GM23338 (cell line): ENCODE measurements at regions not wholly inside any gene's neighbourhood (a gene's known extent, or its start where the extent isn't known, plus 50 kb on each side); places are given as distances from the start of the nearest gene placed in this dataset.

Experiments
- ATAC-seq: fragments of 200-7000 bp; cut with Tn5 transposase; 3 replicates; pipeline ENCODE4 v1.9.1; 2020
- DNase-seq: peaks from one replicate; pipeline ENCODE4 v3.0.0-alpha.2; 2015; ENCODE audit warnings: low spot score
- H2AFZ ChIP-seq: fragments of 200-600 bp; sonication (generic); 2 replicates; pipeline ENCODE4 v1.8.0; 2016; ENCODE audit warnings: antibody characterized with exemption, mild to moderate bottlenecking, moderate library complexity
- H3F3A ChIP-seq: fragments of 200-600 bp; sonication (generic); replicated peaks from 2 replicates; pipeline ENCODE4 v1.8.0; 2017; ENCODE audit warnings: antibody characterized with exemption, mixed run types, low read depth
- H3K27ac ChIP-seq: fragments of 200-600 bp; sonication (generic); 2 replicates; pipeline ENCODE4 v1.6.1; 2016; ENCODE audit warnings: low read depth
- H3K27me3 ChIP-seq: fragments of 200-600 bp; sonication (generic); 2 replicates; pipeline ENCODE4 v1.8.0; 2016; ENCODE audit warnings: mild to moderate bottlenecking, mixed run types, moderate library complexity; ENCODE audit not compliant: insufficient read depth
- H3K36me3 ChIP-seq: fragments of 200-600 bp; sonication (generic); 2 replicates; pipeline ENCODE4 v1.8.0; 2016; ENCODE audit warnings: mild to moderate bottlenecking; ENCODE audit not compliant: insufficient read depth
- H3K4me1 ChIP-seq: fragments of 200-600 bp; sonication (generic); 2 replicates; pipeline ENCODE4 v1.8.0; 2016; ENCODE audit warnings: mild to moderate bottlenecking, moderate library complexity; ENCODE audit not compliant: insufficient read depth
- H3K4me2 ChIP-seq: fragments of 200-600 bp; sonication (generic); 2 replicates; pipeline ENCODE4 v1.7.1; 2017; ENCODE audit warnings: mixed run types
- H3K4me3 ChIP-seq: fragments of 200-600 bp; sonication (generic); 2 replicates; pipeline ENCODE4 v1.6.1; 2016; ENCODE audit warnings: mixed run types
- H3K79me2 ChIP-seq: fragments of 200-600 bp; sonication (generic); replicated peaks from 2 replicates; pipeline ENCODE4 v1.8.0; 2017; ENCODE audit warnings: mild to moderate bottlenecking; ENCODE audit not compliant: insufficient read depth
- H3K9me2 ChIP-seq: fragments of 200-600 bp; sonication (generic); 2 replicates; pipeline ENCODE4 v1.8.0; 2017; ENCODE audit not compliant: insufficient read depth
- H4K20me1 ChIP-seq: fragments of 200-600 bp; sonication (generic); replicated peaks from 2 replicates; pipeline ENCODE4 v1.8.0; 2017; ENCODE audit warnings: mild to moderate bottlenecking; ENCODE audit not compliant: insufficient read depth
- H3K27ac Mint-ChIP-seq: 2 replicates; pipeline ENCODE4 v1.8.0; 2020; ENCODE audit warnings: inconsistent platforms, mild to moderate bottlenecking, moderate library complexity, mixed read lengths
- H3K27me3 Mint-ChIP-seq: 3 replicates; pipeline ENCODE4 v1.8.0; 2022; ENCODE audit warnings: low read depth, mild to moderate bottlenecking, moderate library complexity, mixed read lengths, inconsistent platforms; ENCODE audit not compliant: insufficient read depth, poor library complexity
- H3K36me3 Mint-ChIP-seq: 3 replicates; pipeline ENCODE4 v1.8.0; 2021; ENCODE audit warnings: low read depth, mild to moderate bottlenecking, inconsistent platforms, moderate library complexity, mixed read lengths
- H3K4me1 Mint-ChIP-seq: 3 replicates; pipeline ENCODE4 v1.8.0; 2020; ENCODE audit warnings: mild to moderate bottlenecking, inconsistent platforms, mixed read lengths
- H3K4me3 Mint-ChIP-seq: 3 replicates; pipeline ENCODE4 v1.8.0; 2021; ENCODE audit warnings: moderate library complexity, mild to moderate bottlenecking, inconsistent platforms, mixed read lengths
- H3K9me3 Mint-ChIP-seq: 3 replicates; pipeline ENCODE4 v1.8.0; 2020; ENCODE audit warnings: moderate library complexity, mild to moderate bottlenecking, inconsistent platforms, mixed read lengths
- CREB1 ChIP-seq: fragments of 250-450 bp; sonication (Bioruptor Pico); IDR thresholded peaks from 2 replicates; pipeline ENCODE4 v1.5.0; 2020; ENCODE audit warnings: low read depth, mild to moderate bottlenecking, moderate library complexity
- CTCF ChIP-seq, 2 experiments: fragments of 200-600 bp in 1 of 2; sonication (generic) in 1 of 2; conservative IDR thresholded peaks; 2 replicates each; pipeline versions ENCODE4 v1.5.1 to v1.6.1; 2016 to 2017; ENCODE audit warnings: antibody characterized with exemption in 2 of 2, low read depth in 2 of 2, mild to moderate bottlenecking in 2 of 2, moderate library complexity in 1 of 2
- ETS1 ChIP-seq: IDR thresholded peaks from 2 replicates; pipeline ENCODE4 v1.6.1; 2016; ENCODE audit warnings: antibody characterized with exemption
- EZH2 ChIP-seq: fragments of 200-600 bp; sonication (generic); IDR thresholded peaks from one replicate; pipeline ENCODE4 v1.8.0; 2017; ENCODE audit warnings: antibody characterized with exemption, mild to moderate bottlenecking, low read depth; ENCODE audit not compliant: unreplicated experiment
- NANOG ChIP-seq: IDR thresholded peaks from 2 replicates; pipeline ENCODE4 v1.6.1; 2016; ENCODE audit warnings: antibody characterized with exemption, borderline replicate concordance
- POLR2AphosphoS5 ChIP-seq: IDR thresholded peaks from 2 replicates; pipeline ENCODE4 v1.6.1; 2016; ENCODE audit warnings: antibody characterized with exemption, low read depth
- REST ChIP-seq: IDR thresholded peaks from one replicate; pipeline ENCODE4 v1.6.1; 2018; ENCODE audit warnings: antibody characterized with exemption; ENCODE audit not compliant: unreplicated experiment
- STAT1 ChIP-seq: IDR thresholded peaks from one replicate; pipeline ENCODE4 v1.6.1; 2016; ENCODE audit warnings: antibody characterized with exemption; ENCODE audit not compliant: unreplicated experiment
- ZNF114 ChIP-seq: fragments of 250-450 bp; sonication (Bioruptor Pico); IDR thresholded peaks from 2 replicates; pipeline ENCODE4 v1.5.0; 2020; ENCODE audit warnings: mild to moderate bottlenecking, moderate library complexity
- ZNF462 ChIP-seq: fragments of 250-450 bp; sonication (Bioruptor Pico); IDR thresholded peaks from 2 replicates; pipeline ENCODE4 v1.5.0; 2020; ENCODE audit warnings: mild to moderate bottlenecking, moderate library complexity

- H3K9me3 Mint-ChIP-seq = peaks cover 68% of the 10 kb centered on the region
- TF ChIP-seq NANOG (no peak), CREB1 (CRISPR knock-in tag) (no peak)
- peaks cover 3% of the 10 kb centered on the region for H3K27me3 Mint-ChIP-seq
Observed at GRCh38 chr12:86627001-86627400, 370.8 kb upstream of the MGAT4C start.

GRCh38 chr12:86623267-86623666 lies 367.1 kb upstream of the MGAT4C start:
- Histone ChIP-seq H3K79me2 (no peaks in the 10 kb centered on the region), H3K27ac (no peak overlapping the region), H3K36me3 (peaks cover 6% of the 10 kb centered on the region; the same call in 1 of the 2 replicates), H3F3A (no peaks in the 10 kb centered on the region), H3K27me3 (no peaks in the 10 kb centered on the region), H3K4me2 (no peak overlapping the region), H3K4me3 (no peak overlapping the region), H3K9me2 (peaks cover 3% of the 10 kb centered on the region; the same call in 1 of the 2 replicates), H2AFZ (no peak overlapping the region), H4K20me1 (no peaks in the 10 kb centered on the region), H3K4me1 (no peaks in the 10 kb centered on the region)
- DNase-seq (no peak), ATAC-seq (no peak)
- Mint-ChIP-seq H3K4me1 (no peaks in the 10 kb centered on the region), H3K9me3 (peaks cover 53% of the 10 kb centered on the region), H3K36me3 (peaks cover 27% of the 10 kb centered on the region), H3K27ac (no peak overlapping the region), H3K27me3 (peaks cover 1% of the 10 kb centered on the region), H3K4me3 (no peak overlapping the region)
- TF ChIP-seq REST (no peak), EZH2 (no peak), POLR2AphosphoS5 (no peak), CTCF (conservative IDR thresholded peaks at IDR 0.05; ENCODE audit: low read depth in 2 of 2) (no peak), ZNF114 (no peak), ZNF462 (CRISPR knock-in tag) (no peak), ETS1 (no peak), CREB1 (CRISPR knock-in tag) (no peak), STAT1 (no peak)

More at GRCh38 chr12:86627001-86627400, 370.8 kb upstream of the MGAT4C start:
- no peaks in the 10 kb centered on the region for H3K27me3 ChIP-seq
- no peaks in the 10 kb centered on the region for H3F3A ChIP-seq
- H3K4me3 ChIP-seq = no peak overlapping the region
- H3K79me2 ChIP-seq = no peaks in the 10 kb centered on the region
- H3K36me3 ChIP-seq = peaks cover 6% of the 10 kb centered on the region; the same call in 1 of the 2 replicates
- H3K9me2 ChIP-seq = no peaks in the 10 kb centered on the region
- H3K4me1 ChIP-seq = no peaks in the 10 kb centered on the region
- H4K20me1 ChIP-seq = no peaks in the 10 kb centered on the region
- Mint-ChIP-seq H3K27ac (no peak overlapping the region), H3K4me3 (no peak overlapping the region), H3K4me1 (no peaks in the 10 kb centered on the region), H3K36me3 (peaks cover 34% of the 10 kb centered on the region)
- no peak overlapping the region for H3K4me2 ChIP-seq
- no peak overlapping the region for H2AFZ ChIP-seq
- DNase-seq (no peak), ATAC-seq (no peak)
- no peak overlapping the region for H3K27ac ChIP-seq
